Loucy (cell line): ENCODE measurements at regions not wholly inside any gene's neighbourhood (a gene's known extent, or its start where the extent isn't known, plus 50 kb on each side); places are given as distances from the start of the nearest gene placed in this dataset.
"Not testable (repeated sequence)": the region's sequence is repeated elsewhere in the genome, so short reads cannot be mapped to it uniquely, and the experiment has no call there.

Experiments
- H2AFZ ChIP-seq: fragments of 200-600 bp; sonication (generic); 2 replicates; pipeline ENCODE4 v1.6.0; 2016; ENCODE audit warnings: antibody characterized with exemption, mild to moderate bottlenecking, low read length, moderate library complexity
- H3F3A ChIP-seq: fragments of 200-600 bp; 2 replicates; pipeline ENCODE4 v1.6.0; 2016; ENCODE audit warnings: antibody characterized with exemption, low read depth, mild to moderate bottlenecking
- H3K27me3 ChIP-seq: fragments of 200-600 bp; sonication (generic); 2 replicates; pipeline ENCODE4 v1.6.1; 2014; ENCODE audit warnings: low read length, mild to moderate bottlenecking; ENCODE audit not compliant: insufficient read depth, poor library complexity, severe bottlenecking
- H3K36me3 ChIP-seq: fragments of 200-600 bp; sonication (generic); 2 replicates; pipeline ENCODE4 v1.6.1; 2016; ENCODE audit warnings: low read length; ENCODE audit not compliant: insufficient read depth
- H3K4me1 ChIP-seq: fragments of 200-600 bp; sonication (generic); 2 replicates; pipeline ENCODE4 v1.5.1; 2014; ENCODE audit warnings: low read length, mild to moderate bottlenecking; ENCODE audit not compliant: insufficient read depth, poor library complexity, severe bottlenecking
- H3K4me2 ChIP-seq: fragments of 200-600 bp; sonication (generic); 2 replicates; pipeline ENCODE4 v1.6.0; 2014; ENCODE audit warnings: antibody characterized with exemption, low read length, low read depth, mild to moderate bottlenecking; ENCODE audit not compliant: poor library complexity, severe bottlenecking
- H3K4me3 ChIP-seq: fragments of 200-600 bp; sonication (generic); 2 replicates; pipeline ENCODE4 v1.5.1; 2014; ENCODE audit warnings: low read length, mild to moderate bottlenecking, mixed read lengths; ENCODE audit not compliant: poor library complexity, severe bottlenecking
- H3K79me2 ChIP-seq: fragments of 200-600 bp; sonication (generic); 2 replicates; pipeline ENCODE4 v1.6.1; 2014; ENCODE audit warnings: low read length; ENCODE audit not compliant: insufficient read depth
- H3K9ac ChIP-seq: fragments of 200-600 bp; sonication (generic); 2 replicates; pipeline ENCODE4 v1.6.0; 2014; ENCODE audit warnings: mild to moderate bottlenecking, low read depth, low read length, moderate library complexity; ENCODE audit not compliant: poor library complexity, severe bottlenecking
- H3K9me2 ChIP-seq: fragments of 200-600 bp; sonication (generic); replicated peaks from 2 replicates; pipeline ENCODE4 v1.6.1; 2016; ENCODE audit warnings: low read depth, low read length, mixed read lengths
- H3K9me3 ChIP-seq: fragments of 200-600 bp; sonication (generic); 2 replicates; pipeline ENCODE4 v1.6.1; 2014; ENCODE audit warnings: mild to moderate bottlenecking, antibody characterized with exemption, low read length, low read depth; ENCODE audit not compliant: insufficient read depth
- H4K20me1 ChIP-seq: fragments of 200-600 bp; sonication (generic); 2 replicates; pipeline ENCODE4 v1.6.0; 2014; ENCODE audit warnings: antibody characterized with exemption, low read length, mild to moderate bottlenecking; ENCODE audit not compliant: insufficient read depth, poor library complexity, severe bottlenecking
- EZH2phosphoT487 ChIP-seq: fragments of 200-600 bp; IDR thresholded peaks from 2 replicates; pipeline ENCODE4 v1.6.1; 2018; ENCODE audit warnings: antibody characterized with exemption, mild to moderate bottlenecking, moderate library complexity, borderline replicate concordance
- TF ChIP-seq, protein P1 (sequence below): fragments of 200-600 bp; sonication (generic); conservative IDR thresholded peaks from 2 replicates; pipeline ENCODE4 v1.5.1; 2014; ENCODE audit warnings: mild to moderate bottlenecking, antibody characterized with exemption, low read length

DNA sequence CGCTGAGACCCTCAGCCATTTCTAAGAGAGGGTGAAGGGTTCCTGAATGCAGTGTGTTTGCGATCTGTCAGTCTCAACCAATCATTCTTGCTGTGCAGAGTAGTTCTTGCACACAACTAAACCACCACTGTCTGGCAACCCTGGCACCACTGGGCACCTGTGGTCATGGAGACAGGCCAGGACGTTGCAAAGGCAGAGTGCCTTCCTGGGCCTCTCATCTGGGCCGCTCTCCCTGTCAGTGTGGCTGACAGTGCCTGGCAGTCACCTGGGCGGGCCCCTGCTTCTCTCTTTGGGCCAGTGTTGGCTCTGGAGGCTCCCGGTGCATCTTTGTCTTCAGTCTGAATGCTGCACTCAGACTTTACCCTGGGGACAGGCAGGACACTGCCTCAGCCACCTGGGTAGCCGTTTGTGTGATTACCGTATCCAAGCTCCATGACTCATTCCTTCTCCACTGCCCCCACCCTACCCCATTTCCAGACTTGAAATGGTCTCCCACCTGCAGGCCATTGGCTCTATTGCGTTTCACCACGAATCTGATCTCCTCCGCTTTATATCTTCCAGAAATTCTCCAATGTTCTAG is 104.6 kb upstream of the KLF13 start:
- H3K9ac ChIP-seq, result no peak overlapping the region
- no peak overlapping the region for H3K4me3 ChIP-seq
- H2AFZ ChIP-seq, result no peak overlapping the region
- H3K4me2 ChIP-seq, result no peak overlapping the region
- H3F3A ChIP-seq, result 0 out of 2 replicates have a peak, but pooled peaks cover 5% of the 10 kb centered on the region
- H3K9me3 ChIP-seq, result no peaks in the 10 kb centered on the region
- no peak for TF ChIP-seq EZH2phosphoT487
- TF ChIP-seq, protein P1, sequence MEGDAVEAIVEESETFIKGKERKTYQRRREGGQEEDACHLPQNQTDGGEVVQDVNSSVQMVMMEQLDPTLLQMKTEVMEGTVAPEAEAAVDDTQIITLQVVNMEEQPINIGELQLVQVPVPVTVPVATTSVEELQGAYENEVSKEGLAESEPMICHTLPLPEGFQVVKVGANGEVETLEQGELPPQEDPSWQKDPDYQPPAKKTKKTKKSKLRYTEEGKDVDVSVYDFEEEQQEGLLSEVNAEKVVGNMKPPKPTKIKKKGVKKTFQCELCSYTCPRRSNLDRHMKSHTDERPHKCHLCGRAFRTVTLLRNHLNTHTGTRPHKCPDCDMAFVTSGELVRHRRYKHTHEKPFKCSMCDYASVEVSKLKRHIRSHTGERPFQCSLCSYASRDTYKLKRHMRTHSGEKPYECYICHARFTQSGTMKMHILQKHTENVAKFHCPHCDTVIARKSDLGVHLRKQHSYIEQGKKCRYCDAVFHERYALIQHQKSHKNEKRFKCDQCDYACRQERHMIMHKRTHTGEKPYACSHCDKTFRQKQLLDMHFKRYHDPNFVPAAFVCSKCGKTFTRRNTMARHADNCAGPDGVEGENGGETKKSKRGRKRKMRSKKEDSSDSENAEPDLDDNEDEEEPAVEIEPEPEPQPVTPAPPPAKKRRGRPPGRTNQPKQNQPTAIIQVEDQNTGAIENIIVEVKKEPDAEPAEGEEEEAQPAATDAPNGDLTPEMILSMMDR, result no peak
- no peaks in the 10 kb centered on the region for H3K27me3 ChIP-seq
- H4K20me1 ChIP-seq, result no peaks in the 10 kb centered on the region
- H3K36me3 ChIP-seq, result no peaks in the 10 kb centered on the region
- no peaks in the 10 kb centered on the region for H3K79me2 ChIP-seq
- H3K9me2 ChIP-seq, result no peaks in the 10 kb centered on the region
- H3K4me1 ChIP-seq, result peaks cover 15% of the 10 kb centered on the region

DNA sequence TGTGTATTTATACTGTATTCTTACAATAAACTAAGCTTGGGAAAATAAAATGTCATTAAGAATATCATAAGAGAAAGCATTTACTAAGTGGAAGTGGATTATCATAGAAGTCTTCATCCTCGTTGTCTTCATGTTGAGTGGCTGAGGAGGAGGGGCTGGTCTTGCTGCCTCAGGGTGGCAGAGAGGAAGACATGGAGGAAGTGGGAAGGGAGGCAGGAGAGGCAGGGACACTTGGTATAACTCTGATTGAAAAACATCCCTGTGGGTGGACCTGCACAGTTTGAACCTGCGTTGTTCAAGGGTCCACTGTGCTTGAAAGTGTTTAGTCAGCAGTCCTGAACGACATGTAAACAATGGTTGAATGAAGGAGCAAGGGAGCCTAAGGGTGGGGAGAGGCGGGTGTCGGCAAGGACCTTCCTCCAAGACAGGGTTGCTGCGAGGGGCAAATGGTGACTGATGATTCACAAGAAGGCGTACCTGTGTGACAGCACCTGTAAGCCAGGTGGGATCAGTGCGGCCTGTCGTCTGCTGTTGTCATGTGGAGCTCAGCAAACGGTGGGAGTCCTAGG is 103.8 kb upstream of the KLF13 start:
- Histone ChIP-seq H3K27me3 (no peaks in the 10 kb centered on the region), H3K4me1 (peaks cover 13% of the 10 kb centered on the region), H3F3A (0 out of 2 replicates have a peak, but pooled peaks cover 2% of the 10 kb centered on the region), H3K36me3 (no peaks in the 10 kb centered on the region), H2AFZ (no peak overlapping the region), H3K4me3 (no peak overlapping the region), H3K9me2 (no peaks in the 10 kb centered on the region), H3K9ac (no peak overlapping the region), H3K79me2 (no peaks in the 10 kb centered on the region), H3K4me2 (no peak overlapping the region), H4K20me1 (no peaks in the 10 kb centered on the region), H3K9me3 (no peaks in the 10 kb centered on the region)
- TF ChIP-seq, protein P1, result no peak
- TF ChIP-seq EZH2phosphoT487, result no peak

GRCh38 chr15:31223478-31224350 is 102.9 kb upstream of the KLF13 start:
- Histone ChIP-seq H3K4me2 (no peak overlapping the region), H3K4me3 (no peak overlapping the region), H3K9ac (no peak overlapping the region)

GRCh38 chr15:31224661-31225060 is 102.0 kb upstream of the KLF13 start:
- H3K9me2 ChIP-seq, H3F3A ChIP-seq, H4K20me1 ChIP-seq, H3K9me3 ChIP-seq, H3K27me3 ChIP-seq, H2AFZ ChIP-seq, H3K4me3 ChIP-seq, H3K36me3 ChIP-seq, H3K9ac ChIP-seq, H3K4me2 ChIP-seq, H3K79me2 ChIP-seq: not testable (repeated sequence)
- H3K4me1 ChIP-seq, result peaks cover 13% of the 10 kb centered on the region

More at GRCh38 chr15:31223478-31224350, 102.9 kb upstream of the KLF13 start:
- TF ChIP-seq EZH2phosphoT487, result no peak
- TF ChIP-seq, protein P1, result no peak
- Histone ChIP-seq H3K79me2 (no peaks in the 10 kb centered on the region), H4K20me1 (no peaks in the 10 kb centered on the region), H3K9me3 (no peaks in the 10 kb centered on the region), H3K27me3 (no peaks in the 10 kb centered on the region), H3F3A (0 out of 2 replicates have a peak, but pooled peaks cover 2% of the 10 kb centered on the region), H2AFZ (no peak overlapping the region), H3K36me3 (no peaks in the 10 kb centered on the region), H3K4me1 (peaks cover 13% of the 10 kb centered on the region), H3K9me2 (no peaks in the 10 kb centered on the region)
